Activated CD8-positive, alpha-beta T cell treated with anti-CD3 and anti-CD28 coated beads for 36 hours (primary cell): ENCODE measurements at regions not wholly inside any gene's neighbourhood (a gene's known extent, or its start where the extent isn't known, plus 50 kb on each side); places are given as distances from the start of the nearest gene placed in this dataset.

ENCODE experiments used
- ATAC-seq: fragments of 200-7000 bp; cut with Tn5 transposase; one replicate; pipeline ENCODE4 v1.10.0; 2021; ENCODE audit warnings: mild to moderate bottlenecking, moderate library complexity
- CTCF ChIA-PET: fragments of 350-600 bp; sonication (Branson Sonifier 250); formaldehyde crosslinking; loops from one replicate; lab custom pipeline; 2021; ENCODE audit warnings: antibody characterized with exemption; lab: Charles Lee
- POLR2A ChIA-PET: fragments of 350-600 bp; sonication (Branson Sonifier 250); formaldehyde crosslinking; loops from one replicate; lab custom pipeline; 2021; ENCODE audit warnings: antibody characterized with exemption; lab: Charles Lee
- DNase-seq: peaks from one replicate; pipeline ENCODE4 v3.0.0-alpha.2; 2020
- H3K27ac Mint-ChIP-seq: one replicate; pipeline ENCODE4 v1.8.0; 2021; ENCODE audit warnings: mild to moderate bottlenecking, mixed read lengths
- H3K27me3 Mint-ChIP-seq: one replicate; pipeline ENCODE4 v1.8.0; 2021; ENCODE audit warnings: mixed read lengths
- H3K36me3 Mint-ChIP-seq: one replicate; pipeline ENCODE4 v1.8.0; 2021; ENCODE audit warnings: low read depth, mixed read lengths
- H3K4me1 Mint-ChIP-seq: one replicate; pipeline ENCODE4 v1.8.0; 2021; ENCODE audit warnings: low read depth, mixed read lengths
- H3K4me3 Mint-ChIP-seq: one replicate; pipeline ENCODE4 v1.8.0; 2021; ENCODE audit warnings: mild to moderate bottlenecking, moderate library complexity, mixed read lengths
- H3K9me3 Mint-ChIP-seq: one replicate; pipeline ENCODE4 v1.8.0; 2021; ENCODE audit warnings: mixed read lengths
- intact Hi-C: fragments of 100-400 bp; cut with micrococcal nuclease; formaldehyde crosslinking; loops from one replicate; pipeline ENCODE4 v1.10.0; 2022
- TF ChIP-seq, protein P1 (sequence below): fragments of 200-600 bp; IDR thresholded peaks from one replicate; pipeline ENCODE4 v1.8.0; 2022; ENCODE audit warnings: antibody characterized with exemption, mild to moderate bottlenecking

DNA sequence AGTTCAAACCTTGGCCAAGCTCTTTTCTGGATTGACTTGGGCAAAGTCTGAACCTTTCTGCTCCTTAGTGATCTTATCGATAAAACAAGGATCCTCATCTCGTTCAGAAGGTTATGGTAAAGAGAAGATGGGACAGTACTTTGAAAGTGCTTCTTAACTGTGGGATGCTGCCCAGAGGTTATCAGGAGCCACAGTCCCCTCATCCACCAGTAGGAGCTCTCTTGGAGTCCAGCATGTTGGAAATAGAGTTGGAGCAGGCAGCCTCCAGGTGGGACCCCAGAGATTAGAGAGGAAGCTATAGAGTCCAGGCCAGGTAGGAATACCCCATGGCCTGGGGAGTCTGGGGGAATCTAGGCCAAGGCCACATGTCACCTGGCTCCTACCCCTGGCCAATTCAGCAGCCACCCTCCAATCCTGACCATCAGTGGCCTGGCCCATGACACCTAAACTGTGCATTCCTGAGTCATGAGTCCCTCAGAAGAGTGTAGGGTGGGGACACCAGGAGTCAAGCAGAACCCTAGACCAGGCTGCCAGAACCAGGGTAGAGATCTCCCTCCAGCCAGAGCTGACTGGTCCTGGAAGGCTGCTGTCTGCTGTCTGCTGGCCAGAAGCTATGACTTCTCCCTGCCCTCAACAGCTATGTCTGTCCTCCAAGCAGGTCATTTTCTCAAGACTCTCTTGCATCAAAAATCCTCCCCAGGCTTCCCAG is 144.3 kb downstream of the AIPL1 start:
- H3K27ac Mint-ChIP-seq, result no peak overlapping the region
- DNase-seq, result no peak
- TF ChIP-seq, protein P1, sequence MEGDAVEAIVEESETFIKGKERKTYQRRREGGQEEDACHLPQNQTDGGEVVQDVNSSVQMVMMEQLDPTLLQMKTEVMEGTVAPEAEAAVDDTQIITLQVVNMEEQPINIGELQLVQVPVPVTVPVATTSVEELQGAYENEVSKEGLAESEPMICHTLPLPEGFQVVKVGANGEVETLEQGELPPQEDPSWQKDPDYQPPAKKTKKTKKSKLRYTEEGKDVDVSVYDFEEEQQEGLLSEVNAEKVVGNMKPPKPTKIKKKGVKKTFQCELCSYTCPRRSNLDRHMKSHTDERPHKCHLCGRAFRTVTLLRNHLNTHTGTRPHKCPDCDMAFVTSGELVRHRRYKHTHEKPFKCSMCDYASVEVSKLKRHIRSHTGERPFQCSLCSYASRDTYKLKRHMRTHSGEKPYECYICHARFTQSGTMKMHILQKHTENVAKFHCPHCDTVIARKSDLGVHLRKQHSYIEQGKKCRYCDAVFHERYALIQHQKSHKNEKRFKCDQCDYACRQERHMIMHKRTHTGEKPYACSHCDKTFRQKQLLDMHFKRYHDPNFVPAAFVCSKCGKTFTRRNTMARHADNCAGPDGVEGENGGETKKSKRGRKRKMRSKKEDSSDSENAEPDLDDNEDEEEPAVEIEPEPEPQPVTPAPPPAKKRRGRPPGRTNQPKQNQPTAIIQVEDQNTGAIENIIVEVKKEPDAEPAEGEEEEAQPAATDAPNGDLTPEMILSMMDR, result no peak
- no peaks in the 10 kb centered on the region for H3K36me3 Mint-ChIP-seq
- no peak for ATAC-seq
- ChIA-PET CTCF (interaction anchor here (0.6 to 1.2 kb wide), 2 partner anchors 50 to 76 kb away, joined by 3 read pairs; no protein-coding TSS in a partner anchor), POLR2A (interaction anchor here (1.2 kb wide), 1 partner anchor 62 kb away, joined by 3 read pairs; no protein-coding TSS in a partner anchor)
- intact Hi-C loops, result no loop called here
- H3K4me1 Mint-ChIP-seq, result no peaks in the 10 kb centered on the region
- peaks cover 4% of the 10 kb centered on the region for H3K27me3 Mint-ChIP-seq
- H3K4me3 Mint-ChIP-seq, result no peak overlapping the region
- H3K9me3 Mint-ChIP-seq, result no peaks in the 10 kb centered on the region

DNA sequence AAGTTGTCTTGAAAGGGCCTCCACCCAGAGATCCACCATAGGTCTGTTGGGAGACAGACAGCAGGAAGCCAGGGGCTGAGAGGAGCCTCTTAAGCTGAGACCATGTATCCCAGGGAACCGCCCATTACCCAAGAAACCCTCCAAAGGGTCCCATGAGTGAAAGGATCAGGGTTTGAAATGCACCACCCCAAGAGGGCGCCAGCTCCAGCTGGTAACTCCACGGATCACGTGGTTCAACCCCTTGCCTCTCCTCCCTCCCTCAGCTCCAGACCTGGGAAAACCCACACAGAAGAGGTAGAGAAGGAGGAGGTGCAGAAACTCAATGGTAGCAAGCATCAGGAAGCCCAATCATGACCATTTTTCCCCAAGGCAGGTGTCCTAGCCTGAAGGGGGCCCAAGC is 148.7 kb downstream of the AIPL1 start:
- Mint-ChIP-seq H3K27ac (no peak overlapping the region), H3K9me3 (no peaks in the 10 kb centered on the region), H3K4me3 (no peak overlapping the region), H3K36me3 (no peaks in the 10 kb centered on the region), H3K27me3 (peaks cover 5% of the 10 kb centered on the region), H3K4me1 (no peaks in the 10 kb centered on the region)
- ATAC-seq (no peak), DNase-seq (peak; percentile 13)
- TF ChIP-seq, protein P1, result no peak
- intact Hi-C loops, result no loop called here
- POLR2A ChIA-PET, result no interaction called here
- CTCF ChIA-PET, result interaction anchor here (1.1 kb wide), 2 partner anchors 10 to 127 kb away, joined by 5 to 6 read pairs; no protein-coding TSS in a partner anchor

DNA sequence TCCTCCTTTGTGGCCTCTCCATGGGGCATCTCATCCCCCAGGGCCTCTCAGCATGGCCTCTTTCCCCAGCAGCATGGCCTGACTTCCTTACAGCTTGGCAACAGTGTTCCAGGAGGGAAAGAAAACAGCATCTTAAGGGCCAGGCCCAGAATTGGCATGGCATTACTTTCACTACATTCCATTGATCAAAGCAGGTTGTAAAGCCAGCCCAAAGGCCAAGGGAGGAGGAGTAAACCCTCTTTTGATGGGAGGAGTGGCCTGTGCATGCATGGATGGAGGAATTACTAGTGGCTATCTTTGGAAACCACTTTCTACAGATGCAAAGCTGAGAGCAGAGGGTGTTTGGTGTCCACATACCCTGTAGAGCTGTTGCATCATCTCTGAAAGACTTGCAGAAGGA is 149.4 kb downstream of the AIPL1 start:
- Mint-ChIP-seq H3K36me3 (no peaks in the 10 kb centered on the region), H3K4me3 (no peak overlapping the region), H3K27ac (no peak overlapping the region), H3K4me1 (no peaks in the 10 kb centered on the region), H3K9me3 (no peaks in the 10 kb centered on the region), H3K27me3 (peaks cover 8% of the 10 kb centered on the region)
- intact Hi-C loops, result no loop called here
- CTCF ChIA-PET, result interaction anchor here (1.1 kb wide), 1 partner anchor 11 kb away, joined by 6 read pairs; no protein-coding TSS in a partner anchor
- POLR2A ChIA-PET, result no interaction called here
- TF ChIP-seq, protein P1, result no peak
- DNase-seq (no peak), ATAC-seq (no peak)

DNA sequence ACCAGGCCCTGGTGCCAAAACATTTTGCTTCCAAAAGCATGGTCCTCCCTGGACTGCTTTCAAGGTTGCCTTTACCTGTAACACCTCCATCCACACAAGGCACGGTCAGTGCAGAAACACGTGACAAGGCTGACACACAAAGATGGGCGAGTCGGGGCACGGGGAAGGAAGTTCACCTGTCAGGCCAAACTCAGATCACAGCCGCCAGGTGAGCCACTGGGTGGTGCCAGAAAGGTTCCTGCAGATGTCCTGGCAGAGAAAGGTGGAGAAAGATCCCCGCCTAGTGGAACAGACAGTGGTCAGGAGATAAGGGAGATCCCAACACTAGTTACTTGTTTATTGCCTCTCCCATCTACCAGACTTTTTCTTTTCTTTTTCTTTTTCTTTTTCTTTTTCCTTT is 155.3 kb downstream of the AIPL1 start:
- TF ChIP-seq, protein P1, result no peak
- Mint-ChIP-seq H3K4me3 (no peak overlapping the region), H3K27me3 (peaks cover 13% of the 10 kb centered on the region), H3K9me3 (no peaks in the 10 kb centered on the region), H3K4me1 (no peaks in the 10 kb centered on the region), H3K36me3 (no peaks in the 10 kb centered on the region), H3K27ac (no peak overlapping the region)
- ATAC-seq (no peak), DNase-seq (peak; percentile 19)
- CTCF ChIA-PET, result no interaction called here
- intact Hi-C loops, result no loop called here
- POLR2A ChIA-PET, result no interaction called here

DNA sequence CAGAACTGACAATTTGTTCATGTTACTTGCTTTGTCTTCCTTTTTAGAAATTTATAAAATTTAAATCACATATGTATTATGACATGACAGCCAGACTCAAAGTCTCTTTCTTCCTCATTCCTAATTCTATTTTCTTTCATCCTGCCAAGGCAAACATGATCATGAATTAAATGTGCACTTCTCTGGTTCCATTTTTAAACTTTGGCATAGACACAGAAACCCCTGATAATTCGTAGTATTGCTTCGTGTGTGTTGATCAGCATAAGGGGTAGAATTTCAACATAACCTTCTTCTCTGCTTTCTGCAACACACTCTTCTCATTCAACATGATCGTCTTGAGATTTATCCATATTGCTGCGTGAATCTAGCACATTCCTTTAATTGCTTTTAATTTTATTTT is 156.5 kb downstream of the AIPL1 start:
- CTCF ChIA-PET, result no interaction called here
- TF ChIP-seq, protein P1, result no peak
- intact Hi-C loops, result no loop called here
- no peak for DNase-seq
- no peaks in the 10 kb centered on the region for H3K36me3 Mint-ChIP-seq
- H3K27ac Mint-ChIP-seq, result no peak overlapping the region
- POLR2A ChIA-PET, result no interaction called here
- no peak for ATAC-seq
- H3K9me3 Mint-ChIP-seq, result no peaks in the 10 kb centered on the region
- no peak overlapping the region for H3K4me3 Mint-ChIP-seq
- H3K27me3 Mint-ChIP-seq, result peaks cover 13% of the 10 kb centered on the region
- H3K4me1 Mint-ChIP-seq, result no peaks in the 10 kb centered on the region
